H1 (cell line): ENCODE measurements at regions not wholly inside any gene's neighbourhood (a gene's known extent, or its start where the extent isn't known, plus 50 kb on each side); places are given as distances from the start of the nearest gene placed in this dataset.

Experiments
- SP2 ChIP-seq: IDR thresholded peaks from 2 replicates; pipeline ENCODE4 v1.6.1; 2012; ENCODE audit warnings: mild to moderate bottlenecking, low read length, inconsistent platforms

DNA sequence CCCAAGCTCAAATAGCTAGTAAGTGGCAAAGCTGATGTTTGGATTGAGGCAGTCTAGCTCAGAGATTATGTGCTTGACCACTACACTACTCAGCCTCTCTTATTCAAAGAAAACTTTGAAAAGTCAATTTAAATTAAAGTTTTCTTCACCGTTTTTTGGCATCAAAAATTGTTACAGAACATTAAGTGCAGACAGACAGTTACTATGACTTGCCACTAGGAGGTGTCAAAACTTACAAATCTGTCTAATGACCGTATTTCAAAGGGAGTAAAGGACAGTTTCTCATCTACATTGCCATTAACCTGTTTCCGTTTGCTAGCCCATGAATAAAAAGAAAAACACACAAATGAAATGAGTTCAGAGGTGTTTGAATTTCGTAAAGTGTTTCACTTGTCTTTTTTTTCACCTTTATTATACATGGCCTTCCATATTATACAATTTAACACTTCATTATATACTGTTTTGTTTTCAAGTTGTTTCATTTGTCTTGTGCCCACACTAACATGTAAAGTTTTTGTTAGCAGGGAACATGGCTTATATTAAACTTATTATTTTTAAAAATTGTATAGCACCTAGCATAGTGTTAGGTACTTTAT lies 57.4 kb upstream of the MTF2 start (continued):
- no peak for TF ChIP-seq SP2
